Type B pancreatic cell (in vitro differentiated cells): ENCODE measurements at regions not wholly inside any gene's neighbourhood (a gene's known extent, or its start where the extent isn't known, plus 50 kb on each side); places are given as distances from the start of the nearest gene placed in this dataset.
"Not testable (repeated sequence)": the region's sequence is repeated elsewhere in the genome, so short reads cannot be mapped to it uniquely, and the experiment has no call there.

Source experiments
- DNase-seq: peaks from one replicate; pipeline ENCODE4 v3.0.0; 2021; ENCODE audit warnings: mixed read lengths; ENCODE audit not compliant: unreplicated experiment; ENCODE audit errors: extremely low spot score
- H3K27ac Mint-ChIP-seq: 2 replicates; pipeline ENCODE4 v1.8.0; 2021; ENCODE audit warnings: mild to moderate bottlenecking, mixed read lengths
- H3K27me3 Mint-ChIP-seq: 2 replicates; pipeline ENCODE4 v1.8.0; 2021; ENCODE audit warnings: mixed read lengths
- H3K36me3 Mint-ChIP-seq: 2 replicates; pipeline ENCODE4 v1.8.0; 2021; ENCODE audit warnings: mixed read lengths
- H3K4me1 Mint-ChIP-seq: one replicate; pipeline ENCODE4 v1.8.0; 2021; ENCODE audit warnings: mixed read lengths; ENCODE audit not compliant: unreplicated experiment
- H3K4me3 Mint-ChIP-seq: 2 replicates; pipeline ENCODE4 v1.8.0; 2021; ENCODE audit warnings: mild to moderate bottlenecking, mixed read lengths
- H3K9me3 Mint-ChIP-seq: 2 replicates; pipeline ENCODE4 v1.8.0; 2021; ENCODE audit warnings: mixed read lengths
- CTCF ChIP-seq: fragments of 200-600 bp; sonication (generic); conservative IDR thresholded peaks from 2 replicates; pipeline ENCODE4 v1.5.0; 2021; ENCODE audit warnings: antibody characterized with exemption, mild to moderate bottlenecking

DNA sequence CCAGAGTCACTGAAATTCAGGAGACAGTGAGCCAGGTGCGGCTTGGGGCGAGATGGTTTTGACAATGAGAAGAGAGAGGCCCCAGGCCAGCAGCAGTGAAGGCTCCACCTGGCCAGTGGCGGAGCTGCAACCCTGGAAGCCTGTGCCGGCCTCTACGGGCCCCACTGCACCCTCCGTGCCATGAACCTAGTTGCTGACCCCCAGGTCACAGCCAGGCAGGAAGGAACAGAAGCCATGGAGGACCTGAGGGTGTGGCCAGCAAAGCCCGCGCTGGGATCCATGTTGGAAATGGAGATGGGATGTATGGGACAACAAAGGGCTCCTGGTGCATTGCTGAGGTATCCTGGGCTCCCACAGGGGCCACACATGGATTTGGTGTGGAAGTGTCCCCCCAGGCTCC, 1528.5 kb downstream of the BRD1 start:
- DNase-seq: no peak
- Mint-ChIP-seq H3K27ac (no peak overlapping the region), H3K4me3 (no peak overlapping the region)

GRCh38 chr22:48297296-48297695, 1530.4 kb downstream of the BRD1 start:
- H3K4me1 Mint-ChIP-seq: peaks cover 6% of the 10 kb centered on the region
- H3K4me3 Mint-ChIP-seq: no peak overlapping the region
- H3K27me3 Mint-ChIP-seq: peaks cover 15% of the 10 kb centered on the region
- TF ChIP-seq CTCF: no peak
- no peaks in the 10 kb centered on the region for H3K9me3 Mint-ChIP-seq
- no peaks in the 10 kb centered on the region for H3K36me3 Mint-ChIP-seq
- H3K27ac Mint-ChIP-seq: no peak overlapping the region
- no peak for DNase-seq

More for the DNA sequence above, 1528.5 kb downstream of the BRD1 start:
- peaks cover 6% of the 10 kb centered on the region for H3K4me1 Mint-ChIP-seq
- no peak for TF ChIP-seq CTCF
- H3K27me3 Mint-ChIP-seq: peaks cover 17% of the 10 kb centered on the region
- H3K36me3 Mint-ChIP-seq: no peaks in the 10 kb centered on the region
- H3K9me3 Mint-ChIP-seq: no peaks in the 10 kb centered on the region

DNA sequence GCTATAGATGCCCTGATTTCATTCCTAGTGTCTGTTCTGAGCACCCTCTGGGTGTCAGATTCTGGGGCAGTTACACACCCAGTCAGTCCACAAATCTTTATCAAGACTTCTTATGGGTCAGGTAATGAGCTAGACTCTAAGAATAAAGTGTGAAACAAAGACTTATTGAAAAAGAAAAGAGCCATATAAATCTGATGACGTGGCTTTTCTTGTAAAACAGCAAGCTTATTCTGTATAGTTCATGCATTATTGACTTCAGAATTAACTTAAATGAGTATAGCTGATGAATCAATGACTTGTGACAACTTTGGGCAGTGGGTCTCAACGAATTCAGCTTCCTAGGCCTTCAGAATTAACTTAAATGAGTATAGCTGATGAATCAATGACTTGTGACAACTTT, 1527.5 kb downstream of the TBC1D22A start:
- not testable (repeated sequence) for H3K27me3 Mint-ChIP-seq, H3K9me3 Mint-ChIP-seq, H3K4me3 Mint-ChIP-seq, H3K4me1 Mint-ChIP-seq, H3K27ac Mint-ChIP-seq, H3K36me3 Mint-ChIP-seq, DNase-seq

GRCh38 chr22:48288376-48288940, 1526.0 kb downstream of the TBC1D22A start:
- Mint-ChIP-seq H3K4me3 (no peak overlapping the region), H3K4me1 (no peaks in the 10 kb centered on the region), H3K9me3 (no peaks in the 10 kb centered on the region), H3K27ac (no peak overlapping the region), H3K27me3 (peaks cover 7% of the 10 kb centered on the region), H3K36me3 (no peaks in the 10 kb centered on the region)
- DNase-seq: no peak
- TF ChIP-seq CTCF: no peak

GRCh38 chr22:48287031-48287430, 1524.6 kb downstream of the TBC1D22A start:
- Mint-ChIP-seq H3K4me3 (no peak overlapping the region), H3K27ac (no peak overlapping the region), H3K27me3 (peaks cover 9% of the 10 kb centered on the region), H3K9me3 (no peaks in the 10 kb centered on the region), H3K4me1 (no peaks in the 10 kb centered on the region), H3K36me3 (no peaks in the 10 kb centered on the region)
- DNase-seq: no peak
- no peak for TF ChIP-seq CTCF

DNA sequence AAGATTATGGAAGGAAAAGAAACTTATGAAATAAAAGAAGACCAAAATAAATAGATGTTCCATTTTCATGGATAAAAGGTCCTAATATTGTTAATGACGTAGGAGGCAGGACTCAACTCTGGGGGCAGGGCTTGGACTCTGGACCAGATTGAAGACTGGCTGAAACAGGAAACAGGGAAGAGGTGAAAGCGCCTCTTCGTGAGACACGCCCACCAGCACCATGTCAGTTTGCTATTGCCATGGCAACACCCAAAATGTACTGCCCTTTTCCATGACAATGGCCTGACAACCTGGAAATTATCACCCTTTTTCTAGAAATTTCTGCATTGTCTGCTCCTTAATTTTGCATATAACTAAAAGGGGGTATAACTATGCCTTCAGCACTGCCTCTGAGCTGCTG, 1522.2 kb downstream of the TBC1D22A start:
- Mint-ChIP-seq H3K27ac (no peak overlapping the region), H3K4me1 (no peaks in the 10 kb centered on the region), H3K9me3 (no peaks in the 10 kb centered on the region), H3K36me3 (no peaks in the 10 kb centered on the region), H3K27me3 (peaks cover 16% of the 10 kb centered on the region), H3K4me3 (no peak overlapping the region)
- no peak for DNase-seq
- TF ChIP-seq CTCF: no peak
